ENCODE measurements at regions not wholly inside any gene's neighbourhood (a gene's known extent, or its start where the extent isn't known, plus 50 kb on each side); places are given as distances from the start of the nearest gene placed in this dataset.

GRCh38 chr6:169064194-169064593, 189.5 kb downstream of the THBS2 start:
- TF ChIP-seq POLR2A (IDR thresholded peaks at IDR 0.05) (no peak), POLR2AphosphoS5 (IDR thresholded peaks at IDR 0.05) (no peak)
